Activated CD8-positive, alpha-beta memory T cell treated with anti-CD3 and anti-CD28 coated beads, Interleukin-2, amount 10 ng/mL, durations not matched to agents 7 days and 5 days (primary cell): ENCODE measurements at regions not wholly inside any gene's neighbourhood (a gene's known extent, or its start where the extent isn't known, plus 50 kb on each side); places are given as distances from the start of the nearest gene placed in this dataset.
"Not testable (repeated sequence)": the region's sequence is repeated elsewhere in the genome, so short reads cannot be mapped to it uniquely, and the experiment has no call there.

Experiments
- ATAC-seq: fragments of 150-1000 bp; cut with Tn5 transposase; one replicate; pipeline ENCODE4 v1.10.0; 2021; ENCODE audit warnings: moderate library complexity
- CTCF ChIA-PET: fragments of 350-600 bp; sonication (Branson Sonifier 250); formaldehyde crosslinking; loops from one replicate; lab custom pipeline; 2021; ENCODE audit warnings: antibody characterized with exemption; lab: Charles Lee
- DNase-seq: peaks from one replicate; pipeline ENCODE4 v3.0.0-alpha.2; 2020
- H3K27ac Mint-ChIP-seq: one replicate; pipeline ENCODE4 v1.8.0; 2021; ENCODE audit warnings: mild to moderate bottlenecking, mixed read lengths
- H3K27me3 Mint-ChIP-seq: one replicate; pipeline ENCODE4 v1.8.0; 2021; ENCODE audit warnings: mixed read lengths
- H3K36me3 Mint-ChIP-seq: one replicate; pipeline ENCODE4 v1.8.0; 2021; ENCODE audit warnings: mild to moderate bottlenecking, mixed read lengths
- H3K4me1 Mint-ChIP-seq: one replicate; pipeline ENCODE4 v1.8.0; 2021; ENCODE audit warnings: mixed read lengths
- H3K4me3 Mint-ChIP-seq: one replicate; pipeline ENCODE4 v1.8.0; 2021; ENCODE audit warnings: mild to moderate bottlenecking, moderate library complexity, mixed read lengths
- H3K9me3 Mint-ChIP-seq: one replicate; pipeline ENCODE4 v1.8.0; 2022; ENCODE audit warnings: low read depth, mixed read lengths

DNA sequence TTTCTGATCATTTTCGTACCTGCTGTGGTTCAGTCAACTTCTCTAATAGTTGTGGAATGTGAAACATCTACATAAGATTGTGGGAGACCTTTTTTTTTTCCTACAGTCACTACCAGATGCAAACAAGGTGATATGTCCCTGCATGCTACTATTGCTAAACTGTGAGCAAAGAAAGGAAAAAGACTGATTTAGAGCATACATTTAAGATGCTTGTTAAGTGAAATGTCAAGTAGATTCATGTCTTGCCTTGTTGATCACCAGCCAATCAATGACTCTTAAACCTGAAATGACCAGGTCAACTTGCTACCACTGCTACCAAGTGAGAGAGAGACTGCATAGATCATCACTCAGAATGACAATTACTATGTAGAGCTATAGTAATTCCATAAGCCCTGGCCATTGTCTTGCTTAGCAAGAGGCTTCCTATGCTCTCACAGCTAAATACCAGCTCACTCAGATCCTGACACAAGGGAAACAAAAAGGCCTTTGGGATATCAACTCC is 84.3 kb upstream of the SKAP2 start:
- ATAC-seq: no peak
- Mint-ChIP-seq H3K27me3 (peaks cover 35% of the 10 kb centered on the region), H3K27ac (no peak overlapping the region), H3K36me3 (no peaks in the 10 kb centered on the region), H3K4me3 (no peak overlapping the region), H3K4me1 (no peaks in the 10 kb centered on the region), H3K9me3 (no peaks in the 10 kb centered on the region)
- DNase-seq: no peak
- CTCF ChIA-PET: no interaction called here

DNA sequence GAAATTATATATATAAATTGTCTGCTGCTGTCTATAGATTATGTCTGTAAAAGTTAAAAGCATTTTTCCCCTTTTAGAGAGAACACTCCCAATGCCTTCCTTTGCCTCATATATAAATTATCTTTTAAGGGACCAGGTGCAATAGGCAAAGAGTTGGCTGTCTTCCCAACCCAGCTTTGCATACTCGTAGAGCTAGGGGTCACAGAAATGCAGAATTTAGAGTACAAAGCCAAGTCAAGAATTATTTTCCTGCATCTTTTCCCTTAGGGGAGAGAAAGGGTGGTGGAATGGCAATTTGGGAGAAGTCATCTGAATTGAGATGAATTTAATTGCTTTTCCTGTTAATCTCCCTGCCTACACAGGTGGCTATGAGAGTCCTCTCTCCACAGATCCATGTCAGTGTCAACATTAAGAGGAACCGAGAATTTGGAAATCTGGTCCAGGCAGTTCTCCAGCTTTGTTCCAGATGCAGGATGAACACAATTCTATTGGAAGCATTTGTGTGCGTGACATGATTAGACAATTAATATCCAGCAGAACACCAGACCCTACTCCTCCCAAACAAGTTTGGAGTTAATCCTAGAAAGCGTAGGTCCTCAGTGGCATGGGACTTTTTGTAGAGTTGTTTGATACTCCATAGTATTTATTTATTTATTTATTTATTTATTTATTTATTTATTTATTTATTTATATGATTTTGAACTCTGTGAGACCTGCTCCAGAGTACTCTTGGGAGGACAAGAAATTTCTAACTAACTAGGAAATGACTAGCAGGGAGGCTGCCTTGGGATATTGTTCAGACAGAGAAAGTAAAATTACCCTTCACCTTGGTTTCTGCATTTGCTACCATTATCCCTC is 80.3 kb upstream of the SKAP2 start:
- Mint-ChIP-seq H3K36me3 (no peaks in the 10 kb centered on the region), H3K4me1 (no peaks in the 10 kb centered on the region), H3K27me3 (peaks cover 38% of the 10 kb centered on the region), H3K4me3 (no peak overlapping the region), H3K27ac (no peak overlapping the region), H3K9me3 (no peaks in the 10 kb centered on the region)
- ATAC-seq (no peak), DNase-seq (no peak)
- CTCF ChIA-PET: no interaction called here

GRCh38 chr7:26937939-26938623 is 73.7 kb upstream of the SKAP2 start:
- H3K4me3 Mint-ChIP-seq: no peak overlapping the region
- no peaks in the 10 kb centered on the region for H3K36me3 Mint-ChIP-seq
- DNase-seq (no peak), ATAC-seq (no peak)
- CTCF ChIA-PET: no interaction called here
- H3K27me3 Mint-ChIP-seq: peaks cover 22% of the 10 kb centered on the region
- H3K4me1 Mint-ChIP-seq: no peaks in the 10 kb centered on the region
- H3K9me3 Mint-ChIP-seq: no peaks in the 10 kb centered on the region
- no peak overlapping the region for H3K27ac Mint-ChIP-seq

DNA sequence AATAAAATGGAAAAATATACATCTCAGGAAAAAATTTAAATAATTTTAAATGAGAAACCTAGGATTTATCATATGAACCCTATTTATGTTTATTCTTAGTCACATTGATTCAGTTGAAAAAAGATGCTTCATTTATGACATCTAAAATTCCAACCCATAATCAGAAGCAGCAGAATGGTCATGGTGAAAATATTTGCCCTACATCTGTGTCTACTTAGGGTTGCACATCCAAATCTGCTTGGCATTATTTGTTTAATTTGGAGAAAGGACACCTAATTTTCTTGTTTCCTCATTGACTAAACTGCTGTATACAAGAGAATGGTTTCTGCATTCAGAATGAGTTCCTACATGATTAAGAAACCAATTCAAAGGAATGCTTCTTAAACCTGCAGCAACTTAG is 72.9 kb upstream of the SKAP2 start:
- ATAC-seq (no peak), DNase-seq (no peak)
- Mint-ChIP-seq H3K4me1 (no peaks in the 10 kb centered on the region), H3K27ac (no peak overlapping the region), H3K27me3 (peaks cover 20% of the 10 kb centered on the region), H3K4me3 (no peak overlapping the region), H3K36me3 (no peaks in the 10 kb centered on the region), H3K9me3 (no peaks in the 10 kb centered on the region)
- CTCF ChIA-PET: no interaction called here

DNA sequence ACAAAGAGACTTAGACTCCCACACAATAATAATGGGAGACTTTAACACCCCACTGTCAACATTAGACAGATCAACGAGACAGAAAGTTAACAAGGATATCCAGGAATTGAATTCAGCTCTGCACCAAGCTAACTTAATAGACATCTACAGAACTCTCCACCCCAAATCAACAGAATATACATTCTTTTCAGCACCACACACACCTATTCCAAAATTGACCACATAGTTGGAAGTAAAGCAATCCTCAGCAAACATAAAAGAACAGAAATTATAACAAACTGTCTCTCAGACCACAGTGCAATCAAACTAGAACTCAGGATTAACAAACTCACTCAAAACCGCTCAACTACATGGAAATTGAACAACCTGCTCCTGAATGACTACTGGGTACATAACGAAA is 68.2 kb upstream of the SKAP2 start:
- H3K4me1 Mint-ChIP-seq, H3K9me3 Mint-ChIP-seq, H3K27ac Mint-ChIP-seq, H3K27me3 Mint-ChIP-seq, DNase-seq, ATAC-seq, H3K36me3 Mint-ChIP-seq, H3K4me3 Mint-ChIP-seq, CTCF ChIA-PET: not testable (repeated sequence)

DNA sequence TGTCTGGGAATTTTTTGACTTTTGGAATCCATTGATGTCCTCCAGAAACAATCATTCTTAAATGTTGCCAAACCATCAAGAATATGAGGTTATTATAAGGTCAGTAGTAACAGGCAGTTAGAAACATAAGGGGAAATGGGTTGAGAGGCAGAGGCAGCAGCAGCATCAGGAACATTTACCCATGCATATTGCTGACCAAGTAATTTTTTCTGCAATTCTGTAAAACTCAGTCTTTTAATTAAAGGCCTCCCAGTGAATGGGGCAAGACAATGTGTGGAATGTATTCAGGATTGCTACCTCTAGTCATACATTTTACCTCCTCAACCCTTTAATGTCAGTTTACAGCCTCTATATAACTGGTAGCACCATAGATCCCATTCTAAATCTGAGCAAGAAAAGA is 66.5 kb upstream of the SKAP2 start:
- Mint-ChIP-seq H3K36me3 (no peaks in the 10 kb centered on the region), H3K4me1 (no peaks in the 10 kb centered on the region), H3K27me3 (peaks cover 9% of the 10 kb centered on the region), H3K9me3 (no peaks in the 10 kb centered on the region), H3K27ac (no peak overlapping the region), H3K4me3 (no peak overlapping the region)
- DNase-seq (no peak), ATAC-seq (no peak)
- CTCF ChIA-PET: no interaction called here

GRCh38 chr7:26930201-26930600 is 65.8 kb upstream of the SKAP2 start:
- no peak for ATAC-seq
- H3K27me3 Mint-ChIP-seq: peaks cover 9% of the 10 kb centered on the region
- H3K4me3 Mint-ChIP-seq: no peak overlapping the region
- H3K9me3 Mint-ChIP-seq: no peaks in the 10 kb centered on the region
- H3K4me1 Mint-ChIP-seq: no peaks in the 10 kb centered on the region
- CTCF ChIA-PET: no interaction called here
- H3K36me3 Mint-ChIP-seq: no peaks in the 10 kb centered on the region
- no peak overlapping the region for H3K27ac Mint-ChIP-seq
- DNase-seq: no peak

DNA sequence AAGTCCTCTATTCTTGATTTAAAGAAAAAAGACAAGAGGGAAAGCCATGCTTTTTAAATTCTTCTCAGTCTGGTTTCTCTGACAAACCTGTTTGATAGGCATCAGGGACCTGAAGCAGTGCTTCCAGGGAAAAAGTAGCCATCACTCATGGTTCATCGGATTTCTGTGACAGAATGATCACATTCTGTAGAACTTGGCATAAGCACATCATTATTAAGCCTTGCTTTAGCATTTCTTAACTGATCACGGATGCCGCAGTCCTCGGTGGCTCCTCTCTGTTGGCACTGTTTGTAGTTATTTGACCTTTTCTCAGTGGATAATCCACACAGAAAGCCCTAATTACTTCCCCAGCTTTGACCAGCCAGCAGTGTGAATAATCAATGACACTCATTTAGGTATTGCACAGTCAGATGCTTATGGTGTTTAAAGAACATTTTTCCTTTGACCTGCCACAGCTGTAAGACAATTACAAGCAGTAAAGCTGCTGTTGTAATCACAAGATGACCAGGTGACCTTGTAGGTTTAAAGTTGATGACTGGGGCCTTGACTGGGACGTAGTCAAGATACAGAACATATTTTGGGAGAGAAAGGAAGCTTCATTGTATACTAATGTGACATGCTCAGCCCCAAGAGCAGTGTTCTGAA is 64.4 kb upstream of the SKAP2 start:
- Mint-ChIP-seq H3K9me3 (no peaks in the 10 kb centered on the region), H3K27ac (no peak overlapping the region), H3K4me1 (no peaks in the 10 kb centered on the region), H3K27me3 (peaks cover 9% of the 10 kb centered on the region), H3K4me3 (no peak overlapping the region), H3K36me3 (no peaks in the 10 kb centered on the region)
- DNase-seq: no peak
- CTCF ChIA-PET: no interaction called here
- ATAC-seq: no peak

- H3K4me1 Mint-ChIP-seq: no peaks in the 10 kb centered on the region
- no peaks in the 10 kb centered on the region for H3K36me3 Mint-ChIP-seq
- DNase-seq: no peak
- CTCF ChIA-PET: no interaction called here
- no peak for ATAC-seq
- H3K27me3 Mint-ChIP-seq: peaks cover 4% of the 10 kb centered on the region
- no peaks in the 10 kb centered on the region for H3K9me3 Mint-ChIP-seq
- no peak overlapping the region for H3K27ac Mint-ChIP-seq
- no peak overlapping the region for H3K4me3 Mint-ChIP-seq
These were observed 61.4 kb upstream of the SKAP2 start for GRCh38 chr7:26925768-26926167.

- H3K27me3 Mint-ChIP-seq: peaks cover 13% of the 10 kb centered on the region
- no peak for DNase-seq
- ATAC-seq: no peak
- H3K27ac Mint-ChIP-seq: no peak overlapping the region
- H3K4me1 Mint-ChIP-seq: no peaks in the 10 kb centered on the region
- no peaks in the 10 kb centered on the region for H3K36me3 Mint-ChIP-seq
- H3K9me3 Mint-ChIP-seq: no peaks in the 10 kb centered on the region
- no peak overlapping the region for H3K4me3 Mint-ChIP-seq
- CTCF ChIA-PET: no interaction called here
These were observed 59.9 kb upstream of the SKAP2 start for GRCh38 chr7:26924149-26924767.

DNA sequence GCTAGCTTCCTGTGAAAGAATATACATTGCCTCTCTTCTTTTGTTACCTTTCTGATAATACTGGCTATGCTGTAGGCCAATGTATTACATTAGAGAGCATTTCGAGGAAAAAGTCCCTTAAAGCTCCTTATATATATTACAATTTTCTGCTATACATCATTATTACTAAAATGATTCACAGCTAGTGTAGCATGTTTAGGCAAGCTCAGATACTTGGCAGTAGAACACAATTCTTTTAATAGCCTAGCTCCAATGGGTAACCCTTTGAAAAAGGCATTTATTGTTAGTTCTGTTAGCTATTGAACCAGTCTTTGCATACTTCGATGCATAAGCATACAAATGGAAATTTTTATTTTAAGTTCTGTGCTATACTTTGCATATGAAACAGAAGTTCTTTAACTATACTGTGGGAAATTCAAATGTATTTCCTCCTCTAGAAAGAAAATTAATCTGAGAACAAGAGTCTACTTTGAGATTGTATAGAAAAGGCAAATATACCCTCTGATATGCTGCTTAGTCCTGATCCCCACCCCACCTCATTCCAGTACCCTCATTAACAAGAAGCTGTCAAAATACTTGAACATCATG is 55.6 kb upstream of the SKAP2 start:
- no peaks in the 10 kb centered on the region for H3K4me1 Mint-ChIP-seq
- no peaks in the 10 kb centered on the region for H3K9me3 Mint-ChIP-seq
- no peak for ATAC-seq
- no peak for DNase-seq
- no peaks in the 10 kb centered on the region for H3K36me3 Mint-ChIP-seq
- peaks cover 26% of the 10 kb centered on the region for H3K27me3 Mint-ChIP-seq
- H3K4me3 Mint-ChIP-seq: no peak overlapping the region
- H3K27ac Mint-ChIP-seq: no peak overlapping the region
- CTCF ChIA-PET: no interaction called here

DNA sequence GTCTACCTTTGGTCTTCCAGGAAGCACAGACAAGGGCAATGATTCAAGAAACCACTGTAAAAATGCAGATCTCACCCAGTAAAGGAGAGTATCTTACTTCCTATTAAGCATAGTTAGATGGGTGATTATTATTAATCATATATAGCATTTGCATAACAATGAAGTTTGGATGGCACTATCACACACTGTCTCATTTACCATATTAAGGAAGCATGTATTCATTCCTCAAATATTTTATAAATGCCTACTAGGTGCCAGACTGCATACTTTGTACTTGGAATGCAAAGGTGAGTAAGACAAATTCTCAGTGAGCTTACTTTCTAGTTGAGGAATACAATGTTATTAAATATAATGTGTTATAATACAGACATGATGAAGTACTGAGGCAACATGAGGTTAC is 53.9 kb upstream of the SKAP2 start:
- no peaks in the 10 kb centered on the region for H3K9me3 Mint-ChIP-seq
- CTCF ChIA-PET: no interaction called here
- peaks cover 30% of the 10 kb centered on the region for H3K27me3 Mint-ChIP-seq
- no peak for DNase-seq
- no peak overlapping the region for H3K27ac Mint-ChIP-seq
- H3K4me3 Mint-ChIP-seq: no peak overlapping the region
- no peaks in the 10 kb centered on the region for H3K4me1 Mint-ChIP-seq
- no peak for ATAC-seq
- no peaks in the 10 kb centered on the region for H3K36me3 Mint-ChIP-seq

DNA sequence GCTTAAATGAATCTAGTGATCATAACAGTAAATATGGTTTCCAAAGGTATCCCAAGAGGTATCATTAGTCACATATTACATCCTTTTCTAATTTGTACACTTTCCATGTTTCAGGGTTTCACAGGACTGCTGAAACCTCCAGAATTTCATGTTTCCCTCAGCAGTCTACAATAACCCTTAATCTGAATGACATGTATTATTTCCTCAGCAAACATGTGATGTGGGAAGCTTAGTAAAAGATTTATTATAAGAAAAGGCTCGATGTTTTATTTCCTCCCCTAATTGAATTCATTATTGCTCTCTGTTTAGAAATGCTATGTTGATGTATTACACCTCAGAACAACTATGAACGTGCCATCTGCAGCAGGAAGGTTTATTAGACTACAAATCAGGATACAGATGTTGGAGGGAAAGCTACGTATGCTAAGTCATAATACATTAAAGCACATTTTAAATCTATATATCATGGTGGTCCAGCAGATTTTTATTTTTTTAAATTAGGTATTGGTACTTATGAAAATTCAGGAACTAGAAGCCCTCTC is 52.5 kb upstream of the SKAP2 start:
- Mint-ChIP-seq H3K27ac (no peak overlapping the region), H3K36me3 (no peaks in the 10 kb centered on the region), H3K4me3 (no peak overlapping the region), H3K4me1 (no peaks in the 10 kb centered on the region), H3K9me3 (no peaks in the 10 kb centered on the region), H3K27me3 (peaks cover 33% of the 10 kb centered on the region)
- CTCF ChIA-PET: no interaction called here
- DNase-seq (no peak), ATAC-seq (no peak)
